SU-DHL-6 (cell line): ENCODE measurements at regions not wholly inside any gene's neighbourhood (a gene's known extent, or its start where the extent isn't known, plus 50 kb on each side); places are given as distances from the start of the nearest gene placed in this dataset.

Experiments used
- CTCF ChIP-seq: fragments of 200-600 bp; sonication (generic); IDR thresholded peaks from one replicate; pipeline ENCODE4 v1.5.1; 2017; ENCODE audit warnings: antibody characterized with exemption, mild to moderate bottlenecking, low read length, moderate library complexity; ENCODE audit not compliant: insufficient read depth, poor library complexity, severe bottlenecking
- EZH2phosphoT487 ChIP-seq: fragments of 200-600 bp; sonication (generic), shearing (Covaris generic); conservative IDR thresholded peaks from 2 replicates; pipeline ENCODE4 v1.6.1; 2018; ENCODE audit warnings: mild to moderate bottlenecking, antibody characterized with exemption, low read length, moderate library complexity, mixed read lengths

- TF ChIP-seq CTCF (no peak), EZH2phosphoT487 (no peak)
Observed at GRCh38 chr14:22479776-22480464, 109.1 kb downstream of the DAD1 start.
